NOMO-1 (cell line): ENCODE measurements at regions not wholly inside any gene's neighbourhood (a gene's known extent, or its start where the extent isn't known, plus 50 kb on each side); places are given as distances from the start of the nearest gene placed in this dataset.

ENCODE experiments used
- DNase-seq, 2 experiments: peaks; one replicate each; lab custom pipeline; 2025; ENCODE audit not compliant: unreplicated experiment in 2 of 2; lab: John Stamatoyannopoulos, UW

- no peak for DNase-seq
Measured at GRCh38 chr7:131747658-131748232, 191.3 kb upstream of the PODXL start.

GRCh38 chr7:131745390-131746248 lies 189.2 kb upstream of the PODXL start:
- DNase-seq: no peak

- DNase-seq: no peak
Measured at GRCh38 chr7:131741446-131741845, 185.0 kb upstream of the PODXL start.

GRCh38 chr7:131737746-131738465 lies 181.5 kb upstream of the PODXL start:
- no peak for DNase-seq

GRCh38 chr7:131735101-131735500 lies 178.7 kb upstream of the PODXL start:
- no peak for DNase-seq

- no peak for DNase-seq
Measured at GRCh38 chr7:131733604-131734003, 177.2 kb upstream of the PODXL start.

- no peak for DNase-seq
Measured at GRCh38 chr7:131727189-131727588, 170.8 kb upstream of the PODXL start.

GRCh38 chr7:131726686-131727085 lies 170.3 kb upstream of the PODXL start:
- DNase-seq: no peak

GRCh38 chr7:131726031-131726430 lies 169.6 kb upstream of the PODXL start:
- DNase-seq: no peak

GRCh38 chr7:131724776-131725345 lies 168.4 kb upstream of the PODXL start:
- no peak for DNase-seq

- DNase-seq: no peak
Measured at GRCh38 chr7:131723926-131724325, 167.5 kb upstream of the PODXL start.

GRCh38 chr7:131722371-131722770 lies 165.9 kb upstream of the PODXL start:
- DNase-seq: no peak

GRCh38 chr7:131721660-131722059 lies 165.2 kb upstream of the PODXL start:
- DNase-seq: no peak

- no peak for DNase-seq
Measured at GRCh38 chr7:131720703-131721102, 164.3 kb upstream of the PODXL start.

GRCh38 chr7:131717181-131717580 lies 160.8 kb upstream of the PODXL start:
- DNase-seq: no peak

GRCh38 chr7:131699323-131699722 lies 142.9 kb upstream of the PODXL start:
- DNase-seq: no peak

GRCh38 chr7:131692131-131692960 lies 135.9 kb upstream of the PODXL start:
- DNase-seq: no peak

GRCh38 chr7:131691454-131692130 lies 135.2 kb upstream of the PODXL start:
- no peak for DNase-seq

- no peak for DNase-seq
Measured at GRCh38 chr7:131690441-131690840, 134.0 kb upstream of the PODXL start.

- no peak for DNase-seq
Measured at GRCh38 chr7:131689662-131690234, 133.3 kb upstream of the PODXL start.
